Activated naive CD4-positive, alpha-beta T cell treated with anti-CD3 and anti-CD28 coated beads, Interleukin-2, amount 50 U/mL, for 16 hours (primary cell): ENCODE measurements at regions not wholly inside any gene's neighbourhood (a gene's known extent, or its start where the extent isn't known, plus 50 kb on each side); places are given as distances from the start of the nearest gene placed in this dataset.

Source experiments
- DNase-seq: peaks from one replicate; pipeline ENCODE4 v3.0.0-alpha.2; 2020

DNA sequence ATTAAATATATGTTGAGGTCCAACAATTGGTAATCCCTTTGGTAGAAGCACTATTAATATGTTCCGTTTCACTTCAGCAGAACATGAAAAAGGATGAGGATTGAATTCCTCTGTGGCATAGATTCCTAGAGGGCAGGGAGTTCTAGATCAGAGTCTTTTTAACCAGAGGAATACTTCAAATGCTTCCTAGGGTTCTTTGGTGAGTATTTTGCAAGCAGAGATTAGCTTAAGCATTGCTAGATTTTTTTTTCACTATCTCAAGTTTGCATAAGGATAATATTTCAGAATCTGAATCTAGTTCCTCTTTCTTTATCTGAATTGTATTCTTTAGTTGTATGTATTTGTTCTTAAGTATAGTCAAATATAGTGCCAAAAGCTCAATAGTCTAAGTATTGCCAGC, 116.6 kb upstream of the ADAMTSL1 start:
- no peak for DNase-seq

DNA sequence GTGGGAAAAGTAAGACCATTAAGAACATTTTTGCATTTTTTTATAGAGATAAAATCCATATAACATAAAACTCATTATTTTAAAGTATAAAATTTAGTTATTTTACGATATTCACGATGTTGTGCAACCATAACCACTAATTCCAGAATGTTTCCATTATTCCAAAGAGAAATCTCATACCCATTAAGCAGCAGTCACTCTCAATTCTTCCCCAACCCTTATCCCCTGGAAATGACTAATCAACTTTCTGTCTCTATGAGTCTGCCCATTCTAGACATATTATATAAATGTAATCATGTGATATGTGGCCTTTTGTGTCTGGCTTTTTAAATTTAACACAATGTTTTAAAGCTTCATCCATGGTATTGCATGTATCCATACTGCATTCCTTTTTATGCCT, 115.6 kb upstream of the ADAMTSL1 start:
- DNase-seq, result no peak

DNA sequence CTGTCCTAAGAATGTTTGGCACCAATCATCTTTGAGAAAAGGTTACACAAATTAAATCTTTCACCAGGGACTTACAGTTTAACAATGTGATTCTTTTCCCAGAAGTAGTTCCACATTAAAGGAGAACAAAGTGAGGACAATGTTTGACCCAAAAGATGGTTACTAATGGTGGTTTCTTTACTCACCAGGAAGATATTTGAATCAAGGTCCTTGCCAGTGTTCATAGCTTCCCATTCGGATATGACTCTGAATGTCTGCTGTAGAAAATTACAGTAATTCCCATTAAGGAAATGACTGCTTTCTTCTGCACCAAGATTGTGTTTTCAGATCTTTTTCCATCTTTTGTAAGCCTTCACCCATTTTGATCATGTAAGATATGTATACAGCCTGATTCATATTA, 114.6 kb upstream of the ADAMTSL1 start:
- no peak for DNase-seq

DNA sequence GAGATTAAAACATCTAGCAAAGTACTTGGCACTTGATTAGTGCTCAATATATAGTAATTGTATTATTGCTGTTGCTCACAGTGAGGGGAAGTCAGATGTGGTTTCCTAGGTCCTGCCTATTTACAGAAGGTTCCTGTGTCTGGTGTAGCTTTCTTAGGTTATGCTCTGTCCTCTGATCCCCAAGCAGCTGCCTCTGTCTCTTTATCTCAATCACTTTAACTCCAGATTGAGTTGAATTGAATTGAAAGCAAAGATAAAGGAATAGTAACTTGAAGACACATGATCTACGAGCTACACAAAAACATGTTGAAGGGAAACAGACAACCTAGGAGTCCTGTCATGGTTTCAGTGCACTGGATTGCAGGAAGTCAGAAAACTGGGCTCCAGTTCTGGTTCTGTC, 113.9 kb upstream of the ADAMTSL1 start:
- no peak for DNase-seq

DNA sequence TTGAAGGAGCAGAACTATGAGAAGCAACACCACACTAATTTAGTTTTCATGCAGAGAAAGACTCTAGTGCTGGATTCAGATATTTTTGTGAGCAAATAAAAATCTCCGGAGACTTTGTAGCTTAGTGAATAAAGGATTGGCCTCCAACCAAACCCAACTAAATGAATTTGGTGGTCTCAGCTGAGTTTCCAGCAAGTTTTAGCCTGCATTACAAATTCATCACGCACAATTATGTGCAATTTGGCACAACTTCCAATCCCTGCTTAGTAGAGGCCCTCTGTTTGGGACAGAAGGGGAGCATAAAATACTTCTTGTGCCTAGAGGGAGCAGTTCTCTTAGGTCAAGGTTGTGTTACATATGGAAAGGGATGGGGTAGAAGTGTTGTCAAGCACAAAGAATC, 112.3 kb upstream of the ADAMTSL1 start:
- DNase-seq, result no peak

DNA sequence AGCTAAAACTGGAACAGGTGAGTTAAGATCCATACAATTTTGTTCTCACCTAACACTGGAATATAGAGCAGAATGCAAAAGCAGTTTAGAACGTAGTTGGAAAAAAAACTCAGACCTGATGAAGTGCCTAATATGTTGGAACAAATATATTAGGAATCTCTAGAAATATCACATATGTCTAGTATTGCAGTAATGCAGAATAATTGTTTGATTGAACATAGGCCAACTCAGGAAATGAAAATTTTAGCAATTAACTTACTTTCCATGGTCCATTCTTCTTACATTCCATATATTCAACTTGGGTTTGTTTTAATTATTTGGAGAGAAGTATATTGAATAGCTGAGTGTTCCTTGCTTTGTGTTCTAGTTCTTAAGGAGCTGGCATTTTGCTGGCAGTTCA, 111.8 kb upstream of the ADAMTSL1 start:
- no peak for DNase-seq

DNA sequence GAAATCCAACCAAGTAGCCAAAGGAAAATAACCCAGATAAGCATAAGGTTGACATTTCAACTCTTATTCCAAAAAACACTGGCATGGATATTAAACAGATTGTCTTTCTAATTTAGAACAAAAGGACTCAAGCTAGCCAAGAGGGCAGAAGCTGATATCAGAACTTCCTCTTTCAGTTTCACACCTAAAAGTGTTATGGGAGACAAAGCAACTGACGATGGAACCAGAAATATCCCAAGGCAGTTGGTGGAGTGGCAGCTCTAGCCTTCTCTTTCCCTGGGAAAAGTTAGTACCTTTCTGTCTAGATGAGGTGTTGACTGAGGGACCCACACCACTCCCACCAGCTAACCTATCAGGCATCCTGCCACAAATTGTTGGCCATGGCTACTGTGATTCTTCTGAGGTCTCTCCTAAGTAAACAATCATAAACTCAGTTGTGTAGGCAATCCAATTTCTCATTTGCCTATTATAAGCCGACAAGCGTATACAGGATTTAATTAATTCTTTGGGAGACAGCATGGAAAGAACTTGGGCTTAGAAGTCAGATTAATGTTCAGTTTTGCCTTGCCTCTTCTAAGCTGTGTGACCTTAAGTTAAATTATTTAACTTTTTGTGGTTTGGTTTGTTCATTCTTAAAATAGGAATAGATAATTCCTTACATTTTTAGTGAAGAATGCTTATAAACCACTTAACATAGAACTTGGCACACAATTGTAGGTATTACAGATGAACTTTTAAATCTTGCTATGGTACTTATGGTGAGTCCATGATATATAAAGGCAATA, 110.9 kb upstream of the ADAMTSL1 start:
- DNase-seq, result no peak

DNA sequence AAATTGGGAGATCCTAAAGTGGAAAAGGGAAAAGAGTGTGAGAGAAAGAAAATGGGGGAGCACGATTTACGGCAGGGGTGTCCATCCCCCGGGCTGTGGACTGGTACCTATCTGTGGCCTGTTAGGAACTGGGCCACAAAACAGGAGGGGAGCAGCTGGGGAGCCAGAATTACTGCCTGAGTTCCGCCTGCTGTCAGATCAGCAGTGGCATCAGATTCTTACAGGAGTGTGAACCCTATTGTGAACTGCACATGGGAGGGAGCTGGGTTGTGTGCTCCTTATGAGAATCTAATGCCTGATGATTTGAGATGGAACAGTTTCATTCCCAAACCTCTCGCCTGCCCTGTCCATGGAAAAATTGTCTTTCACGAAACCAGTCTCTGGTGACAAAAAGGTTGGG, 108.3 kb upstream of the ADAMTSL1 start:
- DNase-seq, result no peak

DNA sequence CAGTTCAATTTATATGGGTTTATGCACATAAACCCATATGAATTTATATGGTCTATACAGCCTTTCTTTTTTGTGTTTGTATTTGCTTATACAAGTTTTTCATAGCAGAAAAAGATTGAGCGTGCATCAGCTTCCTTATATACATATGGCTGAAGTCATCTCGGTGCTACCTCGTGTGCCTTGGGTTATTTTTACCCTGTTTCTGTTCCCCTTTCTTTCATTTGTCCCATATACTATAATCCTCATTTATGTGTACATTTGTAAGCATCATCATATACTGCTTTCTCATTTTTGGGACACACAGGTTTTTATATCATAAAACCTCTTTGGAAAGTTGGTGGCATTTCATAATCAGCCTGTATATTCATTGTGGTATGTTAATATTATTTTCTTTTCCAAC, 107.8 kb upstream of the ADAMTSL1 start:
- no peak for DNase-seq

DNA sequence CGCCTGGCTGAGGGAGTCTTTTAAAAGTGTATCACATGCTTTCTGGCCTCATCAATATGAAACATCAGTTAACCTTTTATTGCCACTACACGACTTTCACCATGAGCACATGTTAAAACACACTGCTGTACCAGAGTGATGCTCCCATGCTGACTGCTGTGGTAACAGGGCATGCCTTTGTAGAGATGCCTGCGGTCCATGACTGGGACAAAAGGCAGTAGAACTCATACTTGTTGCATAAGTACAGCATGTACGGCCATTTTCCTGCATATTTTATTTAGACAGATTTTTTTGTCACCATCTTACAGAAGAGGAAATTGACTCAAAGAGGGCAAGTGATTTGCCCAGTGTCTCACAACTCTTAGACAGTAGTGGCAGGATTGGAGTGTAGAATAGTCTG, 105.7 kb upstream of the ADAMTSL1 start:
- no peak for DNase-seq

DNA sequence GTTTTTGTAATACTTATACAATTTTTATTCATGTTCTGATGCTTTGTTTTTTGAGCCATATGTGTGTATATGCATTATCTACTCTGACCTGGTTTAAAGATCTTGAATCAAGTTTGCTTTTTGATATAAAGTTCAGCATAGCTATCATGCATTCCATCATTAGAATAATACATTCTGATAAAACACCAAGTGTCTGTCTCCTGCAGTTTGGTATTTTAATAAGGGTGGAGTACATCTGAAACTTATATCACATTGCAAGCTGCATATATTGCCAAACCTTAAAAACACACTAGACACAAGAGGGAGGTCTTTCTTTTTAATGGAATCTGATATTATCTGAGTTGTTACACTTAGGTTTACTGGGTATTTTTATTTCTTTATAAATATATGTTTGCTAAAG, 102.8 kb upstream of the ADAMTSL1 start:
- DNase-seq, result no peak

DNA sequence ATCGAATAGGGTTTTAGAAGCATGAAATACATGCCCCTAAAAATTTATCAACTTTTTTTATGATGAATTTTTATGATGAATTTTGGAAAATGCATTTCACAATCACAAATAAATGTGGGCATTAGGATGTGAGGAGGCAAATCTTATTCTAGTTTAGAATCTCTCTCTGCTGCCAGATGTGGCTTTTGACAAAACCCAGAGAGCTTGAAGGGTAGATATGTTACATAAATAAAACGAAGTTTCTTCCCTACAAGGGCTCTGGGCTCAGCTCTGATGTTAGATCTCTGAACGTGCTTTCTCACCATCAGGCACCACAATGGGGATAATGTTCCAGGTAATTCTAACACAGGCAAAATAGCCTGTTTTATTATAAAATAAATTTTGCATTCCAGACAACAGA, 102.3 kb upstream of the ADAMTSL1 start:
- no peak for DNase-seq

DNA sequence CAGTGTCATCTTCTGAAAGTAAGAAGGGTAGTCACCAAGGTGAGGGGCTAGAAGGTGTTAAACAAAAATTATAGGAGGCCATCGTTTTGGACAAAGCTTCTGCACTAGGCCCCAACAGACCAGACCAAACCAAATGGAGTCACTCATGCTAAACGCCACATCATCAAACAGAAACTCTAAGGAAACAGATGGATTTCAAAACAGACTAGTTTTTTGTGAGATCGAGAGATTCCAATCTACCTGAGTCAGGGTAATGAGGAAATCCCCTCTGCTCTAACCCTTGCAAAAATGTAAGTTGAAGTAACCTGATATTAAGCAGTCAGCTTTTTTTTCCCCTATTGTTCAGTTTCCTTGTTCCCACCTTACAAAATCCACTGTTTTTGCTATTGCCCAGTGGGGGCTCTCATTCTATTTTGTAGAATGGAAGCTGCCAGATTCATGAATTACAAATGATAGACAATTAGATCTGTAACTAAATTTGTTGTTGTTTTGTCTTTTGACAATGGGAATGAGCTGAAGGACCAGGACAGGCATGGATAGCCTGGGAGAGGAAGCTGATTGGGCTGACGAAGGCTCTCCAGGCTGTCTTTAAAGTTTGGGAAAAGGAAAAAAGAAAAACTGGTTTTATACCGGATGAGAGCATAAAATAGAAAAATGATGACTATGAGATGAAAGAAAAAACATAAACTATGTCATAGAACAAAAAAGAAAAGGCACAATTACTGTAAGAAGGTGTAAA, 94.7 kb upstream of the ADAMTSL1 start:
- no peak for DNase-seq

DNA sequence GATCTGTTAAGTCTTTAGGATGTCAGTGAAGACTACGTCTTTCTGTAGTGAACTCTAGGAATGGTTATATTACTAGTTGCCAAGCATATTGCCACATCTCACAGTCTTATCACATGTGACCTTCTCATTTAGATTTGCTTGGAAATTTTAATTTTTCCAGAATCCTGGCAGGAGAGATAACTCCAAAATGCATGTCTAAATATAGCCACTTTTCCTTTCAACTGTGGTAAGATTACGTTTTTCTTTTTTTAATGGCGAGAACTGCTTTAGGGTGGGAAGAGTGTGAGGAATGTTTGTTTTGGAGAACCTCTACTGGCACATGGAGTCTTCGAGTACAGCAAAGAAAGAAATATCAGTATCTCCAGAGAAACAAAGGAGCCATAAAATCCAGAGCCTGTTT, 91.7 kb upstream of the ADAMTSL1 start:
- no peak for DNase-seq

DNA sequence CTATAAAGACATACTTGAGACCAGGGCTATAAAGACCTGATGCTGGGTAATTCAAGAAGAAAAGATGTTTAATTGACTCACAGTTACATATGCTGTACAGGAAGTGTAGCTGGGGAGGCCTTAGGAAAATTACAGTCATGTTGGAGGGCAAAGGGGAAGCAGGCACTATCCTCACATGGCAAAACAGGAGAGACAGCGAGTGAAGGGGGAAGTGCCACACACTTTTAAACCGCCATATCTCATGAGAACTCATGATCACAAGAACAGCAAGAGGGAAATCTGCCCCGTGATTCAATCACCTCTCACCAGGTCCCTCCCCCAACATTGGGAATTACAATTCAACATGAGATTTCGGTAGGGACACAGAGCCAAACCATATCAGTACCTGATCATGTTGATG, 89.9 kb upstream of the ADAMTSL1 start:
- DNase-seq, result no peak

DNA sequence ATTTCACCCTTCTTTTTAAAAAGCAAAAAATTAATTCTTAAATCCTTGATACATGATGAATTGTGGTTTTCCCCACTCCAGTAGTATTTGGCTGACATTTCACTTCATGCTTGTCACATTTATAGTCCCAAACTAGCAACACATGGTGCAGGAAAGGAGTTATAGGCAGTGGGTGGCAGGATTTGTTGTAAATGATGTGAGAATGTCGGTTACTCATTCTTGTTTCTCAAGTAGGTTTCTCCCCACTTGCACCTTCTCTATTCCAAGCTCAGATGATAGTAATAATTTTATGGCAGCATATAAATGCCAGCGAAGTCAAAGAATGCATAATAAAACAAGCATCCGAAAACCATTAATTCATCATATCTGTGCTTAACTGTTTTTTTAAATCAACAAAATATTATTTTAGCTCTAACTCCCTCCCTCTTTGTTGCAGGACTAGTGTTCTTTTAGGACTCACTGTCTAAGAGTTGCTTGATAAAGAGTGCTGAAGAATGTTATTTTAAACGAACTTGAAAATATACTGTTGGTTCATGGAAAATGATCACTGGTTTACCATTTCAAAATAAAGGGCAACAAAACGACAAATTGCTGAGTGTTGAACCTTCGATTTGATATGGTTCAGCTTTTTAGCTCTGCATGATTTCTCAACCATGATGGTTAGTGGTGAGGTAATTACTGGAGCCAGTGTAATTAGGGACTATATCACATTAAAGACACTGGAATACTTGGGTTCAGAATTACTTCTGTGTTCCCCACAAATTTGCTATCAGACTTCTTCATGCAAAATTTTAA, 88.1 kb upstream of the ADAMTSL1 start:
- DNase-seq, result no peak

DNA sequence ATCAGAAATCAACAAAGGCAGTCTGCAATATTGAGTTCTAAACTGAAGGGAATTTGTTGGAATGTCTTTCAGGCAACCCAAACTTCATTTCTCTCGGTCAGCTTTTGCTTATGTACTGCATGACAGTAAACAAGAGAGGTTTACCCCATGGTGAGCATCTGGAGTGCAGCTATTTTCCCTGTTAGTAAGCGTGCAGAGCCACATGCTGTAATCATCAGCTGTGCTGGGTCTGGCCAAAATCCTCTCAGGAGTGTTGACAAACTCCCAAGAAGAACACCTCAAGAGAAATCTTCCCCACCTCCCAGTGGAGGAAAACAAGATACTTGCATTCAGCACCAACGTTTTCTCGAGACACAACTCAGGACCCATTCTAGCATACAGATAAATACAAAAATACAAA, 83.6 kb upstream of the ADAMTSL1 start:
- DNase-seq, result no peak

DNA sequence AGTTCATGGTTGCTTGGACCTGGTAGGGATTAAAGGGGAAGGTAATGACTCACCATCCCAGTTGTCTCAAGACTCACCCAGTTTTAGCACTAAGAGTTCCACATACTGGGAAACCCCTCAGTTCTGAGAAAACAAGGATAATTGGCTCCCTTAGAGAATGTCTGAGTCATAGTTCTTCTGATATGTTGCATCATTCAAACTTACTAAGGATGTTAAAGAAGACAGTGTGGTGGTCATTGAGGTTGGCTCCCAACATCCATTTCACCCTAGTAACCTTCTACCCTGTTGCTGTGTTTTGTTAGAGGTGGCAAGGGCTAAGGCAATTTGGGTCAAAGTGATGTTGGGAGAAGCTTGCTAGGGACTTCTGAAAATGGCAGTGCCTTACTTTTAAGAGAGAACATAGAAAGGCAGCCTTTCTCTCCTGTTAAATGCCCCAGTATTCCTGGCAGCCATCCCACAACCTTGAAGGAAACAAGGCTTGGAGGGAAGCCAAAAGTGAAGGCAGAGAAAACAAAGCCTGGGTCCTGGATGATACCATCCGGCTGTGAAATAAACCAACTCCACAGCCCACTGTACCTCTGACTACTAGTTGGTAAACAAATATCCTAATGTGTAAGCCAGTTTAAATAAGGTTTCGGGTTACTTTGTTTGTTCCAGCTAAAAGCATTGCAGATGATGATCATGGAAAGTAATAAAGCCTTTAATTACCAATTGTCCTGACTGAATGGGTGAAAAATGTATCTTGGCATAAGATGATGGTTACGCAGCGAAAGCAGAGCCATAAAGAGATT, 80.4 kb upstream of the ADAMTSL1 start:
- DNase-seq, result no peak

DNA sequence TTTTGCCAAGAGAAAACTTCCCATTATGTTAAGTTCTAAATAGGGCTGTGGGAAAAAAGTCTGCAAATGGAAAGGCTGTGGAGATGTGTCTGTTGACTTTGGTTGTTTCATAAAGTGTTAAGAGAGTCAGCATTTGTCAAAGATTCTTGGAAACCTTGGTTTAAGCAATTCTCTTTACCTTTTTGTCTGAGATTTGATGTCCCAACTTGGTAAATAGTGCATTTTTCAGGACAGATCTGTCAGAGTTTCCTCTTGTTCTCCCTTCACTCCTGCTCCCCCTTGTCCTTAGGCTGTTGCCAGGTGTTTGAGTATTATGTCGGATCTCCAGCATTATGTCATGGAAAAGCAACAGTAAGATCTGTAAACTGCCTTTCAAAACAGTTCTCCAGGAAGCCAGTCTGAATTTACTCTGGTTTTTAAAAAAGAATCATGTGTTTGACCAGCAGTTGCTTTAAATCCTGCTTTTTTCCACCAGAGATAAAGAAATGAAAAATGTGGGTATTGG, 79.1 kb upstream of the ADAMTSL1 start:
- no peak for DNase-seq

DNA sequence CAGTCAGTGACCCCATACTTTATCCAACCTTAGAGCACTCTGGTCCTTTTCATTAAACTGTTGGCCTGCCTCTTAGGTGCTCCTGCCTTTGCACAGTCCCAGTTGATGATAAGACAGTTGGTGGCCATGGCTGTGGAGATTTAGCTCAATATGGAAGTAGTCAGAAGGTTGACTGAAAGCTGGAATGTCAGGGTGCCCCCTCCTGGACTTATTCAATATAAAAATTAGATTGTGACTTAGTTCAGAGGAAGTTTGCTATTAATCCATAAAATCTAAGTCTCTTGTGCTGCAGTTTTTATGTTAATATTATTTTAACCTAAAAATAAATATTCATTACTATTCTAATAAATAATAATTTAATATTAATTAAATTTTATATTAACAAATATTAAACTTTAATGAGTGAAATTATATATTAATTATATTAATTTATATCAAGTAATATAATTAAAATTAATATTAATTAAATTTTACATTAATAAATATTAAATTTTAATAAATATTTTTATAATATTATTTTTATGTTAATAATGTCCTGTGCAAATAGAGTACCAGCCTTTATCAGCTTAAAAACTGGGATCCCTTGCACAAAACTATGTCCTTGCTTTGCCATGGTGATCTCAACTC, 77.7 kb upstream of the ADAMTSL1 start:
- DNase-seq, result no peak

DNA sequence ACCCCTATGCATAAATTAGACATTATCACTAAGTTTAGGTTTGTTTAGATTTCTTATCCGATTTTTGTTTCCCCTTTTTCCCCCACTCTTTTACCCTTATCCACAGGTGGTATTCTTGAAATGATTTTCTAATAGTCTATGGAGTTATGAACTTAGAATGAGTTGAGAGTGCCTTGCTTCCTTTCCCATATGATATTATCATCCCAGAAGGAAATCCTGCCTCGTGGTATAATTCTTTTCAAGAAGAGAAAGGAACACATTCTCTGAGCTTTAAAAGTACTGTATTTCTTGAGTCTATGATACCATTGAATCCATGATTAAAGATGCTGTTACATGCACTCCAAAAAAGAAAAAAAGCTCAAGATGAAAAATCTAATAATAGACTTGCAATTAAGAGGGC, 76.9 kb upstream of the ADAMTSL1 start:
- no peak for DNase-seq

DNA sequence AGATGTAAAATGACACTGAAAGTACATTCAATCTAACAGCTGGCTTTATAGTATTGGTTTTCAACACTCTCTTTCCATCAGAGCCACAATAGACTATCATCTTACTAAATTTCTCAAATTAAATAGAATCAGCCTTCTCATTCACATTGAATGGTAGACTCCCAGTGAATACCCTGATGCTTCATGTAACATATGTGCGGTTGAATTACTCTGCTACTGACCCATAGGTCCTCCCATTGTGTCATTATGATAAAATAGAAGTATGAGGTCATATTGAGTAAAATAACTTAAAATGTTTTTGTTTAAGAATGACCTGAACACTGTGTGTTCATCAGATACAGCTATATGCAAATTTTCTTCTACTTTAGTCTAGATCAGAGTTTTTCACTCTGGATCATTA, 75.9 kb upstream of the ADAMTSL1 start:
- no peak for DNase-seq
